Tibial nerve (tissue), 4 donors: ENCODE measurements at regions not wholly inside any gene's neighbourhood (a gene's known extent, or its start where the extent isn't known, plus 50 kb on each side); places are given as distances from the start of the nearest gene placed in this dataset.

Experiments used
- CTCF ChIP-seq, 5 experiments: fragments of 200-600 bp in 3 of 5; fragments of 450-650 bp in 2 of 5; sonication (generic) in 3 of 5; IDR thresholded peaks; one replicate each; pipeline ENCODE4 v1.5.1; 2016 to 2019; ENCODE audit warnings: antibody characterized with exemption in 5 of 5, mild to moderate bottlenecking in 3 of 5, moderate library complexity in 2 of 5
- EP300 ChIP-seq, 2 donors: sonication (generic); formaldehyde crosslinking; IDR thresholded peaks; one replicate each; pipeline ENCODE4 v1.6.1; 2017; ENCODE audit warnings: antibody characterized with exemption in 2 of 2, mild to moderate bottlenecking in 1 of 2
- POLR2A ChIP-seq, 2 donors: fragments of 450-650 bp; IDR thresholded peaks; one replicate each; pipeline ENCODE4 v1.6.1; 2017; ENCODE audit warnings: antibody characterized with exemption in 2 of 2, mild to moderate bottlenecking in 2 of 2, moderate library complexity in 2 of 2

GRCh38 chr7:81525841-81526240 lies 244.0 kb downstream of the HGF start:
- TF ChIP-seq CTCF (IDR thresholded peaks at IDR 0.05) (no peak), POLR2A (IDR thresholded peaks at IDR 0.05) (no peak), EP300 (IDR thresholded peaks at IDR 0.05) (no peak)
